ENCODE measurements at regions not wholly inside any gene's neighbourhood (a gene's known extent, or its start where the extent isn't known, plus 50 kb on each side); places are given as distances from the start of the nearest gene placed in this dataset.

GRCh38 chr2:24423095-24423494, 62.8 kb upstream of the ITSN2 start:
- Histone ChIP-seq H3K4me1 (replicated peaks in 1 of 2; ENCODE audit: control insufficient read depth in 2 of 2, insufficient read depth in 2 of 2, low read length in 2 of 2) (peaks cover 3 to 4% of the 10 kb centered on the region in 2 experiments; a peak in 3 of 5 replicates), H3K4me3 (no peak overlapping the region), H3K27me3 (ENCODE audit: control insufficient read depth in 2 of 2, insufficient read depth in 2 of 2, low read length in 2 of 2) (no peaks in the 10 kb centered on the region), H3K9ac (ENCODE audit: insufficient read depth in 1 of 2, low read depth in 2 of 2, low read length in 2 of 2) (no peak overlapping the region), H3K79me2 (ENCODE audit: control insufficient read depth, insufficient read depth, low read length) (no peaks in the 10 kb centered on the region), H3K36me3 (ENCODE audit: control insufficient read depth, insufficient read depth, low read length) (no peaks in the 10 kb centered on the region), H3K9me3 (replicated peaks; ENCODE audit: control insufficient read depth, insufficient read depth, low read depth, low read length) (no peaks in the 10 kb centered on the region), H4K20me1 (replicated peaks; ENCODE audit: control insufficient read depth, insufficient read depth, low read length) (no peaks in the 10 kb centered on the region), H3K27ac (ENCODE audit: extremely low read depth, low read depth, low read length) (no peak overlapping the region), H3K4me2 (ENCODE audit: insufficient read depth, low read length) (no peak overlapping the region), H3K9me1 (ENCODE audit: control insufficient read depth, insufficient read depth, low read length) (no peaks in the 10 kb centered on the region), H2AFZ (ENCODE audit: low read depth, low read length) (no peak overlapping the region)
- no peak for TF ChIP-seq IRF2 (CRISPR knock-in tag; IDR thresholded peaks at IDR 0.05)
- TF ChIP-seq PBX2 (CRISPR knock-in tag; IDR thresholded peaks at IDR 0.05; ENCODE audit: low read depth): no peak
- no peak for TF ChIP-seq PBX2 (tag; conservative IDR thresholded peaks at IDR 0.05; ENCODE audit: low read depth)
- TF ChIP-seq, protein P1, sequence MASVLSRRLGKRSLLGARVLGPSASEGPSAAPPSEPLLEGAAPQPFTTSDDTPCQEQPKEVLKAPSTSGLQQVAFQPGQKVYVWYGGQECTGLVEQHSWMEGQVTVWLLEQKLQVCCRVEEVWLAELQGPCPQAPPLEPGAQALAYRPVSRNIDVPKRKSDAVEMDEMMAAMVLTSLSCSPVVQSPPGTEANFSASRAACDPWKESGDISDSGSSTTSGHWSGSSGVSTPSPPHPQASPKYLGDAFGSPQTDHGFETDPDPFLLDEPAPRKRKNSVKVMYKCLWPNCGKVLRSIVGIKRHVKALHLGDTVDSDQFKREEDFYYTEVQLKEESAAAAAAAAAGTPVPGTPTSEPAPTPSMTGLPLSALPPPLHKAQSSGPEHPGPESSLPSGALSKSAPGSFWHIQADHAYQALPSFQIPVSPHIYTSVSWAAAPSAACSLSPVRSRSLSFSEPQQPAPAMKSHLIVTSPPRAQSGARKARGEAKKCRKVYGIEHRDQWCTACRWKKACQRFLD (CRISPR knock-in tag; IDR thresholded peaks at IDR 0.05): no peak
- TF ChIP-seq LCOR (CRISPR knock-in tag; IDR thresholded peaks at IDR 0.05): no peak
- no peak for TF ChIP-seq FOXJ3 (CRISPR knock-in tag; IDR thresholded peaks at IDR 0.05)
- no peak for TF ChIP-seq ZFP36 (IDR thresholded peaks at IDR 0.05; ENCODE audit: low read depth, low read length, partially characterized antibody)
- TF ChIP-seq GATA2 (CRISPR knock-in tag; IDR thresholded peaks at IDR 0.05): no peak
- no peak for TF ChIP-seq POLR3G (IDR thresholded peaks at IDR 0.05; ENCODE audit: extremely low read depth, insufficient read length, insufficient replicate concordance)
- no peak for TF ChIP-seq HDAC3 (IDR thresholded peaks at IDR 0.05; ENCODE audit: borderline replicate concordance, partially characterized antibody)
- no peak for TF ChIP-seq MEF2D (tag; conservative IDR thresholded peaks at IDR 0.05; ENCODE audit: low read depth)
- no peak for TF ChIP-seq ZFPM2 (CRISPR knock-in tag; IDR thresholded peaks at IDR 0.05)
- TF ChIP-seq PHF21A (IDR thresholded peaks at IDR 0.05; ENCODE audit: borderline replicate concordance, low read depth): no peak
- TF ChIP-seq RBM39 (optimal IDR thresholded peaks at IDR 0.05; ENCODE audit: low read depth, low read length): no peak
- TF ChIP-seq SP1 (CRISPR knock-in tag; IDR thresholded peaks at IDR 0.05): no peak
- BruUV-seq (replicated peaks): no TSS peak
- DNase-seq (ENCODE audit: extremely low read depth in 1 of 4, low spot score in 3 of 4) (no peak), ATAC-seq (no peak), FAIRE-seq (no peak)
- WGBS (ENCODE audit: insufficient coverage, low coverage, missing lambda C conversion rate): 61% methylated on average over 3 of the region's 3 CpGs
- ChIA-PET CTCF (ENCODE audit: low intra/inter-chr PET ratio) (interaction anchor here (1.0 kb wide), 1 partner anchor 404 kb away, joined by 4 read pairs; no protein-coding TSS in a partner anchor), POLR2A (interaction anchor here (0.5 to 3.3 kb wide), 4 partner anchors 10 to 800 kb away, joined by 3 to 13 read pairs (median 4); no protein-coding TSS in a partner anchor)
- intact Hi-C loops (cut with micrococcal nuclease): loop anchor here (5.0 kb wide), 2 partner anchors 54 to 69 kb away; partner anchors contain the start of gene NCOA1
- in situ Hi-C loops (cut with MboI): loop anchor here (25.0 kb wide), 1 partner anchor 364 kb away; the partner anchor contains the start of genes CENPO and PTRHD1

All from K562 (cell line).